GM21515 (cell line): ENCODE measurements at regions not wholly inside any gene's neighbourhood (a gene's known extent, or its start where the extent isn't known, plus 50 kb on each side); places are given as distances from the start of the nearest gene placed in this dataset.

Experiments used
- ATAC-seq: cut with Tn5 transposase; IDR thresholded peaks from one replicate; pipeline ENCODE4 v1.9.1; 2021; ENCODE audit not compliant: unreplicated experiment

DNA sequence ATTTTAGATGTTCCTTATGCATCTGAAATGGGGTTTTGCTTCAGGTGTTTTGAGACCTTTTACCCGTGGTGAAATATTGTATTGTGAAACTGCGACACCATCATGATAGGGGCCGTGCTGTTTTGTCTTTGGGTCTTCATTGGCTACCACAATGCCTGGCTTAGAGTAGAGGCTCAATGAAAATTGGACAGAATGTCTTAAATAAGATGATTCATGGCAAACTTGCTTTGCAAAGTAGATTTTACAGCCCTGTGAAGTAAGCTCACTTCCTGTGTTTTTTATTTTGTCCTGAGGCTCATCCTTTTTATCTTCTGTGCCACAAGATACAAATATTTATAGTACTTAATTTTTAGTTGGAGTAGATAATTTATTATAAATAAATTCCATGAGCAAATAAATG, 111.3 kb upstream of the FRMD6 start:
- no peak for ATAC-seq

DNA sequence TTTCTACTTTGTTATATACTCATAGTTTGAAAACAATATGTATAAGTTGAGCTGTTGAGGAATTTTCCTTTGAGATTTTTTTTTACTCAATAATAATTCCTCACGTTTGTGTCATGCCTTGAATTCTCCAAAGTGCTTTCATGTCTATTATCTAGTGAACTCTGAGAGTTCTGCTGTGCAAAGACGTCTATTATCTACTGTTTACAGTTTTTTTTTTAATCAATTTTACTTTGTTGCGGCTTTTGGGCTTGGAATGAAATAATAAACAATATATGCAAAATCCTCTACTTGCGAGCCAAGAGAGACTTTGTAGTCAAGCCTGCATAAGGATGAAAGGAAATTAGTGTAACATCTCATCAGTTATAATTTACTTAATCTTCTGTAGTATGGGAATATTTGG, 107.2 kb upstream of the FRMD6 start:
- ATAC-seq, result no peak

DNA sequence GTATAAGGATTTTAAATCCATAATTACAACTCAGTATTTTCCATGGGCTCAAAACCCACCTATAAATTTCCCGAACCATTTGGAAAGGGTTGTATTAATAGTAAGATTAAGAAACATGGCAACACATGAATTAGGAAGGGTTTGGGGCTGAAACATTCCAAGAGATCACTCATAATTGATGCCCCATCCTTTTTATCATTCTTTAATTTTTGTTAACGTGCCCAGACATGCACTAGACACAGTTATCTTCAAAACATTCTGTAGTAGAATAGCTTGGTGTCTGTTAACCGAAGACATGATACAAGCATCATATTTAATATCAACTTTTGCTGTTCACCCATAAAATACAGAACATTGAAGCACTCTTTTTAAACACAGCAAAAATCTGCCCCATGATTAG, 106.8 kb upstream of the FRMD6 start:
- no peak for ATAC-seq

DNA sequence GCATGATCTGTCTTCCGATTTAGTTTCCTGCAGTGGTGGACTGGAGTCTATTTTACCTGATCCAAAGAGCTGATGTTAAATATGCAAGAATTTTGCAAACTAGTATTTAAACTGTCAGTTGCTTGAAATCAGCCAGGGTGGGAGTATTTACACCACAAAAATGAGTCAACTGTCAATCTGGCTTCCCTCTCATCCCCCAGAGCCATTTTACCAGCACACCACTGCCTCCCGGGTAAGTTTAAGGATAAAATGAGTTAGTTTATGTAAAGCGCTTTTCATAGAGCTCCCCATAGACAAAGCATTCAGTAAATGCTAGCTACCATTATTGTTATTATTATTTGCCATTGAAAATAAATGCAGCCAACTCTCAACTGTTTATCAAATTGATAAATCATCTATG, 106.3 kb upstream of the FRMD6 start:
- no peak for ATAC-seq

DNA sequence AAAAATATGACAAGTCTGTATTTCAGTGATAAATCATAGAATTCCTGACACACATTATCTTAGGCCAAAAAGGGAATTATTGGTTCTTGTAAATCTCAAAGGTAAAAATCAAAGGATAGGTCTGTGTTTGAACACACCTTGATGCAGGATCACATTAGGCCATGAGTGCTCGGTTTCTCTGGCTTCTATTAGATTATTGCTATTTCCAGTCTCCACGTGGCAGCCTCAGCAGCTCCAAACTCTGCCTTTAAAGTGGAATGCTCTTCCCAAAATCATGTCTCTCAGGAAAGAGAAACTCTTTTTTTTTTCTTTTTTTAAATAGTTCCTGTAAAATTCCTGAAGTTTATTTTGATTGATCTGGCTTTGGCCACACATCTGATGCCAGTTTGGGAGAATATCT, 105.6 kb upstream of the FRMD6 start:
- ATAC-seq, result no peak

DNA sequence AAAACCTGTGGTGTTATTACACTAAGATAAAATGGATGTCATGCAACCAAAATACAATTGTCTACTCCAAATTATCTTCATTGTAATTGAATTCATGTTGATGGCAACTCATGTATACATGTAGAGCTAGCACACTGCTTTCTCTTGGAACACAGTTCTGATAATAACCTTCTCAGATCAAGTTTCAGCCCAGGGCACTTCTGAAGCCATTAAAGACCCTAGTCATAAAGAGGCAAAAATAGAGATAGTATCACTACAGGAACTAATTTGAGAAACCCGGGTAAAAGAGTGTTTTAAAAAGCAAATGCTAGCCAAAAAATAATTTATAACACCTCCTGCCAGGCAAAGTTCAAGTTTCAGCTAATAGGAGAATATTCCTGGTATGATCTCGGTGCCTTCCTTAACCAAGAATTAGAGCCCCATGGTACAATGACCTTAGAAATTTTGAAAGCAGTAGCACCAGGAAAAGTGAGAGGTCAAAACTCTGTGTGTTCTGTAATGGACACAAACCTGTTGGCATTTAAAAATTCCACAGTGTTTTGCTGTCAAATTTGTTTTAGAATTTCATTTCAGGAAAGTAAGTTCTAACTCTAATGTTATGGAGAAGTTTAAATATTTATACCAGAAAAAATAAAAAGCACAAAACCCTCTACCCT, 105.0 kb upstream of the FRMD6 start:
- no peak for ATAC-seq

DNA sequence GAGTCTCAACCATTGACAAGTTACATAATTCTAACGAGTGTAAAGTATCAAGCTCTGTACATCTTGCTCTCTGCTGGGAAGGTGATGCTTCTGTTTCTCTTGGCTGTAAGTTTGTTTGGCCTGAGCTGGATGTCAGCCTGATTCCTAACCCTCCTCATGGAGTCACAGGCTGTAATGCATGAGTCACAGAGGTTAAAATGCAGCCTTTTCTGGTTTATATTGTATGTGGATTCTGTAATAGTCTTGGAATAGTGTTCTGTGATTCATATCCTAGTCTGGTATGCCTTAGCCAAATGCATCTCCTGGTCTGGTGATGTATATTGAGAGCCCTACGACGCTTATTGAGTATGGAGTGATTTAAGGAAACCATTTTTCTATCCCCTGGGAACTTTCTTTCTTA, 104.5 kb upstream of the FRMD6 start:
- no peak for ATAC-seq

DNA sequence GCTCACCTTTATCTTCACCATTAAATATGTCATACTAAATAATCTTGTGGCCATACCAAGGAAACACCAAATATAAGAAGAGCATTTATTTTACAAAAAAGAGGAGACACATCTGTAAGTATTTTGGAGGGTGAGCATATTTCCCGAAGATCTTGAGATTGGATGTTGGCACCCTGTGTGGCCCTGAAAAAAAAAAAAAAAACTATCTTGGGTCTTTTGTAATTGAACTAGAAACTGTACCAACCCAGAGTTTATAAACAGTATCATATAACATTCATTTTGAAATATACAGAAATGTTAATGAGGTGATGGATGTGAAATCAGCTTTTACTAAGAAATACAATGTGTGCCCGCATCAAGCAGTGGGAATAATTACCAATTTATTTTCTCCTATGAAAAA, 104.0 kb upstream of the FRMD6 start:
- no peak for ATAC-seq

DNA sequence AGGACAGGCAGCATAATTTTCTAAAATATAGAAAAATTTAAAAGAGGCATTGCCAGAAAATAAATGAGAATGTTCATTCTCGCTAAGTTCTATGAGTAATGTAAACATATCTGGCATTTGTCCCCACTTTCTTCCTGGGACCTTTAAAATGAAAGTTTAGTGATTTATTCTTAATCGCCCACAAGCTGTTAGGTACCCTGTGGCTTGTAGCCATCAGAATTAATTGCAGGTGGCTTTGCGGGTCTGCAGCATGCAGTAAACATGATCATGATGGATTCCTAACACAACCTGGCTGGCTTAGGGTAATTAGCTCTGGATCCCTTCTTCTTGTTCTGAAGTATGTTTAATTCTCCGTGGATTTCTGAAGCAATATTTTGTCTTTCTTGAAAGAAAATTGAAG, 103.5 kb upstream of the FRMD6 start:
- no peak for ATAC-seq

DNA sequence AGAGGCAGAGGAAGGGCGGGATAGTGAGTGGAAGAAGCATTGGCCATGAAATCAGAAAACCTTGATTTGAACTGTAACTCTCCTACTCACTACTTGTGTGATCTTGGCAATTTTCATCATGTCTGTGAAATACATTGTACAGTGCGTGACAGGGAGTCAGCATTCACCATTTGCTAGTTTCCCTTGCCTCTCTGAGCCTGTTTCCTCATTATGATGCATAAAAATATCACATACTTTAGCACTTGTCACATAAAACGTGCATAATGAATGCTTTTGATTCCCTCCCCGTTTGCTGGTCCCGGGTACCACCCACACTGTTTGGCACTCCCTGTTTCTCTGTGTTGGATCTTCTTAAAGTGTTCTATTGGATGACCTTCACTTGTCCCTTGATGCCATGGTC, 101.1 kb upstream of the FRMD6 start:
- no peak for ATAC-seq

DNA sequence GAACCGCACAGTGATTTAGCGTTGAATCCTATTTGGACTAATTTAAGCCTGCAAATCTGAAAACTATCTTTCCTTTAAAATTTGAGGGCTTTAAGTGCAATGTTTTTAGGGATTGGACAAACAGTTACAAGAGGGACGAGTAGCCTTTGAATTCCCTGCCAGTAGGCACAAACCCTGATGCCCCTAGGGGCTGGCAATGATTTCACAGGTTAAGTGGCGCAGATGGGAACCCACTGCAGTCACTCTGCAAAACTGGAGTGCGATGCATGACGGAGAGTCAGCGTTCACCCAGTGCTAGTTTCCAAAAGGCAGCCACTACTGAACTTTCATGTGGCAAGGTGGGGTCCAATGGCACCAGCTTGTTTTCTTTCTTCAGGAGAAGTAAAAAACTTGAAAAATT, 99.4 kb upstream of the FRMD6 start:
- ATAC-seq, result no peak

DNA sequence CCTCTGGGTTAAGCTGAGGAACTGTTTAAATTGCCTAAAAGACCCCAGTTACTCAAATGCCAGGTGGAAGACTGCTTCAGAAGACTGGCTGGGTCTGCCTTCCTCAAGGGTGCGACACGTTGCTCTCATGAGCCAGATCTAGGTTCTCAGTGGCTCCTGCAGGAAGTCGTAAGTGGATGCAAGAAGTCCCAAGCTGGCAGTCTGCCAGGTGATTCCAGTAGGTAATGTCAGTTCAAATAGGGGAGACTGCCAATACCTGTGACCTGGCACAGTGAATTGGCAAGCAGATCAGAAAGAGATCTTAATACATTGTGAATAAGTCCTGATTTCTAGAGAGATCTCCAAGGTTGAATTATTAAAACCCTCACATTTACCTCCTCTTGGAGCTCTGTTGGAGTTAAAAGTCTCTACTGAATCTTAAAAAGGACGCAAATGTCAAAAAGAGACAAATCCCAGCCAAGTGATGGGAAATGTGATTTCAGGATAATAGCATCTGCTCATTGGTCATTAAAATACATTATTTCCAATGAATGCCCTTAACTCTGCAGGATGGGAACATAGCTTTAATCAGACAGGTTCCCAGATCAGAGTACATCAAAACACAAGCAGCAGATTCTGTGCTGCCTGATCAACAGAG, 98.8 kb upstream of the FRMD6 start:
- ATAC-seq, result no peak

DNA sequence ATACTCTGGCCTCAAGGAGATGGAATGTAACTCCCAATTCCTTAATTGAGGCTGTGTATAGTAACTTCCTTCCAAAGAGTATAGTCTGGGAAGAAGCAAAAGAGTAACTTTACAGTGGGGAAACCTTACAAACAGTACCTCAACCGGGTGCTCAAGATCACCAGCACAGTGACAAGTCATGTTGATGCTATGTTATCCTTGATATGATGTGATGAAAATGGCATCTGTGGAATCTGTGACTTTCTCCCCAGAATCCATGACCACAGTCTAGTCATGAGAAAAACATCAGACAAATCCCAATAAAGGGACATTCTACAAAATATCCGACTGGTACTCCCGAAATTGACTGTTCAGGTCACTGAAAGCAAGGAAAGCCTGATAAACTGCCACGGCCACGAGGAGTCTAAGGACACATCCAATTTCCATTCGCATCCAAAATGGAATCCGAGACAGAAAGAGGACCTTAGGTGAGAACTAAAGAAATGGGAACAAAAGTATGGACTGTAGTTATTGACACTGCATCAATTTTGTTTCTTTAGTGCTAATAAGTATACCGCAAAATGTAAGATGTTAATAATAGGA, 97.3 kb upstream of the FRMD6 start:
- ATAC-seq, result no peak

DNA sequence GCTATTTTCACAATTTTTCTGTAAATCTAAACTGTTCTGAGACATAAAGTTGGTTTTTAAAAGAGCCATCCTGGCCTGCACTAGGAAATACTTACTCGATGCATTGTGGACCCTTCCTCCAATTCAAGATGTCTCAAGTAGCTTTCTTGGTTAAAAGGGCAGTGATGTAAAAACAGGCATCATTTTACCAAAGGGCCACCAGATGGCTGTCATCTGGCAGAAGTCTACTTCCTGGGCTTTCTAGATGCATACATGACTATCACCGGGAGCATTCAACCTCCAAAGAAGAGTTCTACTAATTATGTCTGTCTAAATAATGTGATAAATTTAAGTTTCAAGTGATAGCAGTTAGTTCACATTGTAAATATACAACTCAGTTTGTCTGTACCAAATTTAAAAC, 96.8 kb upstream of the FRMD6 start:
- no peak for ATAC-seq

DNA sequence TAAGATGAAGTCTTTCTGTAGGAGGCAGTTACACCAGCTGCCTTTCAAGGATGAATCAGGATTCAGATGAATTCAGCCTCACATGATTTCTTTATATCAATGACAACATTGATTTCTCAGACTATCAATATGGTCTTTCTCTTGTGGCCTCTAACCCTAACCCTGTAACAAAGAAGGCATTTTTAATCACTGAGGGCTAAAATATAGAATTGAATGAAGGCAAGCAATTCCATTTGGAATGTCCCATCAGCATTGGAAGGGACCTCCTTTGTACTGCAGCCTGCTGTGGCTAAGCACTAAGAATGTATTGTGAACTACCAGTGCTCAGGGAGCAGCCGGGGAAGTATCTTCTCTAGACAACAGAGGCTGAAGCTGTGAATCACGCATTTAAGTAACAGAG, 90.6 kb upstream of the FRMD6 start:
- ATAC-seq, result no peak

DNA sequence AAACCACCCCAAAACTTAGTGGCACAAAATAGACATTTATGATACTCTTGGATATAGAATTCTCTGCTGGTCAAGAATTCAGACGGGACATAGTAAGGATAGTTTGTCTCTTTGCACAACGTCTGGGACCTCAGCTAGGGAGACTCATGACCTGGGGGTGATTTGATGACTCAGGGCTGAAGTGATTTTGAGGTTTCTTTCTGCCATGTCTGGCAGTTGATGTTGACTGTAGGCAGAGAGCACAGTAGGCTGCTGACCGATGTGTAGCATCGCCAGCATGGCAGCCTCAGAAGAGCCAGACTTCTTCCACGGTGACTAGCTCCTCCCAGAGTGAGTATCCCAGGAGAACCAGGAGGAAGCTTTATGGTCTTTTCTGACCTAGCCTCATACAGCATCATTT, 88.9 kb upstream of the FRMD6 start:
- no peak for ATAC-seq

DNA sequence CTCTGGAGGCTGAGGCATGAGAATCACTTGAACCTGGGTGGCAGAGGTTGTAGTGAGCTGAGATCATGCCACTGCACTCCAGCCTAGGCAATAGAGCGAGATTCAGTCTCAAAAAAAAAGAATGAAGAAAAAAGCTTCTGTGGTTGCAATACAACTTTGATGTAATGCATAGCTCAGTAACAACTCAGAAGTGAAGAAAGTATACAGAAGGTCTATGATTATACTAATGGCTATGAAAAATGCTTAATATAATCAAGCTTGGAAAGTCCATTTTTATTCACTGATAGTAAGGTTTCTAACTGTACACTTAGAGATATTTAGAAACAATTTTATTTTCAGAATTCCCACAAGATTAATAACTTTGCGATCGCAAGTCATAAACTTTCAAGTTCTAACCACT, 88.2 kb upstream of the FRMD6 start:
- no peak for ATAC-seq

DNA sequence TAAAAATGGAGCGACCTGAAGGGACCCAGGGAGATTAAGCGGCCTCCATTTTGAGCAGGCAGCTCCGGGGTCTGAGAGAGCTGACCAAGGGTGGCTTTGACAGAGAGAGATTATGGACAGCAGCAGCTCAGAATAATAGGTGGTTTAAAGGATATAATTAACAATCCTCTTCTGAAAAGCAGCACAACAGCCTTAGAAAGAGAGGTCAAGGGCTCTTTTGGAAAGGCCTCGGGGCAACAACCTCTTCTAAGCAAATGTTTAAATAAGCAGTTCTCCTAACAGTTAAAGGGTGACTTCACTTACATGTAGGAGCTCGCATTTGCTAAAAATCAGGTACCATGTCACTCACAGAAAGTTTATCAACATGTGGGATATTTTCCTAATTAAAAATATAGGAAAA, 87.2 kb upstream of the FRMD6 start:
- no peak for ATAC-seq

DNA sequence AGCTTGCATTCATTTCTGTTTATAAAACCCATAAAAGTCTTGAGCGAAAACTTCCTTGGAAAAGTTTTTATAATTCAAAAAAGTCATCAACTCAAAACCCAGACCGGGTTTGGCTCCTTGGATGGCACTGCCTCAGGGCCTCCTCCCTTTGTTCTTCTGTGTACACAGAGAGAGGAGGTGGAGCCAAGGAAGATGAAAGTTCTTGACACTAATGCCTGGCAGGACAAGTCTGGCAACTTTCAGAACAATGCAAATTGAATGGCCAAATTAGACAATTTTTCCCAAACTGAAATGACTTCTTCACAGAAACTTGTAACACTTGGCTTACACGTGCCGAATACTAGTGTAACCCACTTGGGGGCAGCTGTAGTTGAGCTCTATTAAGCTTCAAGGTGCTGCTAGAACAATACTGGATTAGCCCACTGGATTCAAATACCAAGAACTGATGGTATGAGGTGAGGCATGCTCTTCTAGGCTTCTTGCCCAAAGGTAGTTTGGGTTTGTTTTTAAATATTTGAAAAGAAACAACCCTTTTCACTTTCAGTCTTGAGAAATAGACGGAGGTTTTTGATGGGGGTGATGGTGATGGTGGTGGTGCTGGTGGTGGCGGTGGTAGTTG, 86.6 kb upstream of the FRMD6 start:
- no peak for ATAC-seq

DNA sequence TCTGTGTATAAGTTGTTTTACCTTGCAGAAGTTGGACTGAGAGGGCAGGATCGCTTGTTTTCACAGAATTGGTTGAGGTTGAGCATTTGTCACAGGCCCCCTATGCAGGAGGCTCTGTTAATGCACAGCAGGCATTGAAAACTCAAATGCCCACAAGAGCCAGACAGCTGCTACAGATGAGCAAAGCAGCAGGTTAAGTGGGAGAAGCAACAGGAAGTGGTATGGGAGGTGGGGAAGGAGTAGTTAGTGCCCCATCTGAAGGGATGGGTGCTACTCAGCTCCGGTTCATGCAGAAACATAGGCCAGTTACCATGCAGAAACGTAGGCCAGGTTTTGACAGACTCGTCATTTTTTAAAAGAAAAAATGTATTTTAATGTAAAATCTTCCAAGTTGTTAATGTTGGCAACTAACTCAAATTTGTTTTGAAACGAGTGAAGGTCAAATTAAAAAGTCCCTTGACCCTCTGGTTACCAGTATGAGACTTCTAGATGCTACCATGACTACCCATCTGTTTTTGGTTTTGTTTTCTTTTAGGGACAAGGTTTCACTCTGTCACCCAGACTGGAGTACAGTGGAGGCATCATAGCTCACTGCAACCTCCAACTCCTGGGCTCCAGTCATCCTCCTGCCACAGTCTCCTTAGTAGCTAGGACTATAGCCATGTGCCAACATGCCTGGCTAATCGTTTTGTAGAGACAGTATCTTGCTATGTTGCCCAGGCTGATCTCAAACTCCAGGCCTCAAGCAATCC, 84.7 kb upstream of the FRMD6 start:
- no peak for ATAC-seq

DNA sequence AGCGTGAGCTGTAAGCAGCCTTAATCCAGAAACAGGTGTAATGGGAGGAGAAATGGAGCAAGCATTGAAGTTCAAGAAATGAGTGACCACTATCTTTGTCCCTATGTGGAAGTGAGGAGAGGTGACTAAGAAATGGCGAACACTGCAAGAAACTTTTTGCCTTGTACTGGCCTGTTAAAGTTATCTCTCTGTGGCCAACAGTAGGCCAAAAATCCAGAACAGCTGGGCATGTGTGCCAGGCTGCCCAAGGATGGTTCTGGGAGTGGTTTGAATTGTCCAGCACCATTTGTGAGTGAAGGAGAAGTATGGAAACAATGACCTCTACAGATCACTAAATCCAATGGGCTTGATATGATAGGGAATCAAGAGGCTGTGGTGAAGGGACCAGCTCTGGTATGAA, 83.3 kb upstream of the FRMD6 start:
- ATAC-seq, result no peak

DNA sequence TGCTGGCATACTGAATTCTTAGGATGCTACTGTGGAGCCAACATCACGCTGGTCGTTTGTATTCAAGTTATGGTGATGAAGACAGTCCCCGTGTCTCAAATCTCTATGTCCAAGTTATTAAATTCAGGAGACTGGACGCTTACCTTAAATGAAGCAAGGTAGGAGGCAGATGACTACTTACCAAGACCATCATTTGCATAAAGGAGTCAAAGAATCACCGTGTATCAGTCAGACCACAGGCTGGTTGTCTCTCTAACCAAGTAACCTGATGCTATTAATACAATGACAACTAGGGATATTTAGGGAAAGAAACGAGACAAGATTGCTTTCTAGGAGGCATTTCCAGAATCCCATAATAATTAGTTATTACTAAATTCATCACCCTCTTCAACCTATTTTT, 78.1 kb upstream of the FRMD6 start:
- no peak for ATAC-seq
